ENCODE measurements at regions not wholly inside any gene's neighbourhood (a gene's known extent, or its start where the extent isn't known, plus 50 kb on each side); places are given as distances from the start of the nearest gene placed in this dataset.

- TF ChIP-seq CTCF (IDR thresholded peaks at IDR 0.05) (no peak), SIN3A (IDR thresholded peaks at IDR 0.05; ENCODE audit: borderline replicate concordance, low read depth, low read length) (no peak), EZH2phosphoT487 (IDR thresholded peaks at IDR 0.05; ENCODE audit: borderline replicate concordance, low read depth) (no peak), GABPA (IDR thresholded peaks at IDR 0.05; ENCODE audit: low read depth) (no peak), MXI1 (IDR thresholded peaks at IDR 0.05; ENCODE audit: low read depth, low read length) (no peak), POLR2AphosphoS5 (IDR thresholded peaks at IDR 0.05; ENCODE audit: low read depth, low read length) (no peak), YY1 (IDR thresholded peaks at IDR 0.05; ENCODE audit: low read depth) (no peak), JUND (IDR thresholded peaks at IDR 0.05) (no peak), EP300 (IDR thresholded peaks at IDR 0.05; ENCODE audit: borderline replicate concordance in 1 of 2, low read depth in 1 of 2, low read length in 1 of 2) (no peak), ZBTB33 (IDR thresholded peaks at IDR 0.05; ENCODE audit: borderline replicate concordance, low read depth) (no peak), MEF2A (IDR thresholded peaks at IDR 0.05; ENCODE audit: borderline replicate concordance, low read depth) (no peak), GATA2 (CRISPR knock-in tag; IDR thresholded peaks at IDR 0.05) (no peak), MAX (IDR thresholded peaks at IDR 0.05; ENCODE audit: low read depth) (no peak)
These were observed 80.1 kb upstream of the ADGRE5 start for GRCh38 chr19:14301150-14301549.

Measured in SK-N-SH (cell line).